HAP-1 (cell line): ENCODE measurements at regions not wholly inside any gene's neighbourhood (a gene's known extent, or its start where the extent isn't known, plus 50 kb on each side); places are given as distances from the start of the nearest gene placed in this dataset.
"Not testable (repeated sequence)": the region's sequence is repeated elsewhere in the genome, so short reads cannot be mapped to it uniquely, and the experiment has no call there.

ENCODE experiments used
- DNase-seq, 2 experiments: peaks; one replicate each; pipeline ENCODE4 v3.0.0-alpha.2; 2016 to 2020; ENCODE audit warnings: low spot score in 2 of 2
- H3K27me3 ChIP-seq: fragments of 250-450 bp; sonication (Bioruptor Pico); 2 replicates; pipeline ENCODE4 v1.5.1; 2020; ENCODE audit warnings: low read depth, mild to moderate bottlenecking, moderate library complexity
- H3K36me3 ChIP-seq: fragments of 250-450 bp; sonication (Bioruptor Pico); replicated peaks from 2 replicates; pipeline ENCODE4 v1.5.1; 2020; ENCODE audit warnings: mild to moderate bottlenecking
- H3K4me1 ChIP-seq: fragments of 250-450 bp; sonication (Bioruptor Pico); 2 replicates; pipeline ENCODE4 v1.5.1; 2020; ENCODE audit warnings: mild to moderate bottlenecking
- H3K4me3 ChIP-seq: fragments of 250-450 bp; sonication (Bioruptor Pico); 2 replicates; pipeline ENCODE4 v1.5.1; 2020; ENCODE audit warnings: mild to moderate bottlenecking, moderate library complexity
- H3K9me3 ChIP-seq: fragments of 250-450 bp; sonication (Bioruptor Pico); 2 replicates; pipeline ENCODE4 v1.5.1; 2020; ENCODE audit warnings: mild to moderate bottlenecking, moderate library complexity
- in situ Hi-C: fragments of 300-500 bp; cut with MboI; formaldehyde crosslinking; loops from 3 replicates; pipeline ENCODE4 v1.14.3; 2020; ENCODE audit warnings: low sequenced_read_pairs, inconsistent platforms, mixed read lengths

GRCh38 chr6:144657691-144658090, 372.6 kb downstream of the UTRN start:
- DNase-seq: peak; percentile 88
- peaks cover 69% of the 10 kb centered on the region for H3K4me1 ChIP-seq
- no peaks in the 10 kb centered on the region for H3K27me3 ChIP-seq
- H3K9me3 ChIP-seq: no peaks in the 10 kb centered on the region
- H3K4me3 ChIP-seq: no peak overlapping the region
- H3K36me3 ChIP-seq: no peaks in the 10 kb centered on the region
- in situ Hi-C loops: no loop called here

GRCh38 chr6:144659202-144660182, 374.4 kb downstream of the UTRN start:
- peak; percentile 86 for DNase-seq
- H3K9me3 ChIP-seq: no peaks in the 10 kb centered on the region
- H3K36me3 ChIP-seq: no peaks in the 10 kb centered on the region
- H3K27me3 ChIP-seq: no peaks in the 10 kb centered on the region
- peaks cover 67% of the 10 kb centered on the region for H3K4me1 ChIP-seq
- peak overlapping the region; percentile 44 for H3K4me3 ChIP-seq
- in situ Hi-C loops: no loop called here

DNA sequence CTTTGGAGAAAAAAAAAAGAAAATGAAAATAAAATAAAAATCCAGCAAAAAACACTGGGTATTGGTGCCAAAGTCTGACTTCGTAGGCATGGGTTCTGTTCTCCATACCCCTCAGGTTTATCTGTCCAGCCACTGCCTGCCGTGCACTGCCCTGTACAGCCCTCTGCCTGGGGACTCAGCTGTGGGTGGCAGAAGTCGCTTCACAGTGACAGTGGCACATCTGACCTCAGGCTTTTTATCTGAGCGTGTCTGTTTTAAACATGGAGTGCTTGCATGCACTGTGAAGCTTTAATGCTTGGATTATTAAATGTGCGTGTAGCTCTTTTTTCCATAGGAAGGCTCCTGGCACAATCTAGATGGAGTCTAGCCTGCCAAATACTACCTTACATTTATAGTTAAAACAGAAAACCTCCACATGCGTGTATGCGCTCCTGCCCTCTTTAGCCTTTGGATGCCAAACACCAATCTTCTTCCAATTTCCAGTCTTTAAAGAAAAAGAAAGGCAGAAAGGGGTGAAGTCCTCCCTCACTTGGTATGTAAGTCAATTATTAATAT, 375.5 kb downstream of the UTRN start:
- H3K4me3 ChIP-seq: peak overlapping the region; percentile 44
- H3K27me3 ChIP-seq: no peaks in the 10 kb centered on the region
- H3K4me1 ChIP-seq: peaks cover 65% of the 10 kb centered on the region
- H3K36me3 ChIP-seq: no peaks in the 10 kb centered on the region
- peak in 1 of 2 experiments; percentile 46 for DNase-seq
- in situ Hi-C loops: no loop called here
- H3K9me3 ChIP-seq: no peaks in the 10 kb centered on the region

- Histone ChIP-seq H3K4me1 (peaks cover 65% of the 10 kb centered on the region), H3K9me3 (no peaks in the 10 kb centered on the region), H3K36me3 (no peaks in the 10 kb centered on the region), H3K27me3 (no peaks in the 10 kb centered on the region), H3K4me3 (peak overlapping the region; percentile 44)
- in situ Hi-C loops: no loop called here
- peak; percentile 74 to 94 for DNase-seq
Measured at GRCh38 chr6:144661116-144661806, 376.1 kb downstream of the UTRN start.

DNA sequence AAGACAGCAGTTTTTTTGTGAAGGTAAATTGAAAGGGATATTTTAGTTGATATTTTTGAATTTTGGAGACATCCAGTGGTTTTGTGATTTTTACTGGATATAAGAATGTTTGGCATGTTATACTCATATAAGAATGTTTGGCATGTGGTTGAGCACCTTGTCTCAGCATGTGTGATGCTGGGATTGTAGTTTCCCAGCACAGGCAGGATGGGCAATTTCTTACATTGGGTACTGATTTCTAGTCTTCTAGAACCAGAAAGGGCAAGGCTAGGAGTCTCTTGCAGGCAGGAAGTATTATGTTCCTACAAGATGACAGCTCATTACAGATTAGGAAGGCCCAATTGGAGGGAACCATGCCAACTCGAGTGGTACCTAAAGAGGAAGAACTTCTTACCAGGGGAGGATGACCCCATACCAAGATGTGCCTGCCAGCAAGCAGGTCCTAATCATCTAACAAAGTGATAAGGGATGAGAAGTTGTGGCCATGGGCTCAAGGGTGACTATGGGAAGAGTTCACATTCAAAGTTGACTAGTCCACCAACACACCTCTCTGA, 377.8 kb downstream of the UTRN start:
- in situ Hi-C loops: no loop called here
- H3K4me3 ChIP-seq: peak overlapping the region; percentile 44
- no peak for DNase-seq
- no peaks in the 10 kb centered on the region for H3K9me3 ChIP-seq
- no peaks in the 10 kb centered on the region for H3K36me3 ChIP-seq
- H3K4me1 ChIP-seq: peaks cover 57% of the 10 kb centered on the region
- no peaks in the 10 kb centered on the region for H3K27me3 ChIP-seq

DNA sequence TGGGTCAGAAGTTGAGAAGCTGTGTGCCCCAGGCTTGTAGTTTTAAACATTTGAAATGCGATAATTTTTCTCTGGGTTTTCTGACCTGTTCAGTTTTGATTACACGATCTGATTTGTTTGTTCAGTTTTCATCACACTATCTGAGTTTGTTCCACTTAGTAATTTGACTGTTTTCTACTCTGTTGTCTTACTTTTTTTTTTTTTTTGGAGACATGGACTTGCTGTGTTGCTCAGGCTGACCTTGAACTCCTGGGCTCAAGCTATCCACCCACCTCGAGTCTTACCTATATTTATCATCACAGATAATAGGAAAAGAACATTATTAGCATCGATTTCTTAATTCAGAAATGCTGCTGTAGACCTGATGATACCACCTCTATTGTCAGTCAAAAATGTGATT, 379.1 kb downstream of the UTRN start:
- in situ Hi-C loops: no loop called here
- H3K36me3 ChIP-seq: no peaks in the 10 kb centered on the region
- no peak for DNase-seq
- H3K4me3 ChIP-seq: peak overlapping the region; percentile 44
- peaks cover 45% of the 10 kb centered on the region for H3K4me1 ChIP-seq
- no peaks in the 10 kb centered on the region for H3K27me3 ChIP-seq
- no peaks in the 10 kb centered on the region for H3K9me3 ChIP-seq

GRCh38 chr6:144664947-144665346, 379.8 kb downstream of the UTRN start:
- no peak for DNase-seq
- 0 out of 2 replicates have a peak, but pooled peaks cover under 1% of the 10 kb centered on the region for H3K9me3 ChIP-seq
- no peak overlapping the region for H3K4me3 ChIP-seq
- peaks cover 44% of the 10 kb centered on the region for H3K4me1 ChIP-seq
- no peaks in the 10 kb centered on the region for H3K27me3 ChIP-seq
- peaks cover 4% of the 10 kb centered on the region for H3K36me3 ChIP-seq
- in situ Hi-C loops: no loop called here

- DNase-seq: no peak
- peaks cover 41% of the 10 kb centered on the region for H3K4me1 ChIP-seq
- H3K27me3 ChIP-seq: no peaks in the 10 kb centered on the region
- H3K9me3 ChIP-seq: peaks cover 10% of the 10 kb centered on the region; the same call in 1 of the 2 replicates
- in situ Hi-C loops: no loop called here
- no peak overlapping the region for H3K4me3 ChIP-seq
- peaks cover 7% of the 10 kb centered on the region for H3K36me3 ChIP-seq
Measured at GRCh38 chr6:144665932-144666450, 380.9 kb downstream of the UTRN start.

DNA sequence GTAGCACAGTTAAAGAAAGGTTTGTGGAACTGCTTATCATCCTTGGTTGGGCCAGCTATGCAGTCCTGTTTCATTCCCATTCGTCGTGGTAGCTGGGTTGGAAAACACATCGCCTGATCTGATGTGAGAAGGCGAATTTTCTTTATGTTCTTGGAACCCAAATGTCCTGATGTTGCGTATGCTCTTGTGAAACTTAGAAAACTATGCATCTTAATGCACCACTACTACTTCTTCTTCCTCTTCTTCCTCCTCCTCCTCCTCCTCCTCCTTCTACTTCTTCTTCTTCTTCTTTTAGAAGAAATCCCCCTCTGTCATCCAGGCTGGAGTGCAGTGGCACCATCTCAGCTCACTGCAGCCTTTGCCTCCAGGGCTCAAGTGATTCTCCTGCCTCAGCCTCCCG, 381.6 kb downstream of the UTRN start:
- Histone ChIP-seq H3K9me3 (peaks cover 10% of the 10 kb centered on the region; the same call in 1 of the 2 replicates), H3K4me3 (no peak overlapping the region), H3K27me3 (no peaks in the 10 kb centered on the region), H3K36me3 (peaks cover 7% of the 10 kb centered on the region), H3K4me1 (peaks cover 41% of the 10 kb centered on the region)
- DNase-seq: no peak
- in situ Hi-C loops: no loop called here

- Histone ChIP-seq H3K4me3 (no peak overlapping the region), H3K27me3 (no peaks in the 10 kb centered on the region), H3K9me3 (peaks cover 10% of the 10 kb centered on the region; the same call in 1 of the 2 replicates), H3K4me1 (peaks cover 36% of the 10 kb centered on the region), H3K36me3 (peaks cover 7% of the 10 kb centered on the region)
- in situ Hi-C loops: no loop called here
- no peak for DNase-seq
Measured at GRCh38 chr6:144667532-144668503, 382.7 kb downstream of the UTRN start.

- in situ Hi-C loops: not testable (repeated sequence)
Measured at GRCh38 chr6:144670259-144670658, 385.1 kb downstream of the UTRN start.

DNA sequence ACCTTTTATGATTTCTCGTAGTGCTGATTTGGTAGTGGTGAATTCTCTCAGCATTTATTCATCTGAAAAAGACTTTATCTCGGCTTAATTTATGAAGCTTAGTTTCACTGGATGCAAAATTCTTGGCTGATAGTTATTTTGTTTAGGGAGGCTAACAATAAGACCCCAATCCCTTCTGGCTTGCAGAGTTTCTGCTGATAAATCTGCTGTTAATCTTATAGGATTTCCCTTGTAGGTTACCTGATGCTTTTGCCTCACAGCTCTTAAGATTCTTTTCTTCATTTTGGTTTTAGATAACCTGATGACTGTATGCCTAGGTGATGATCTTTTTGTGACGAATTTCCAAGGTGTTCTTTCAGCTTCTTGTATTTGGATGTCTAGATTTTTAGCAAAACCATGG, 388.7 kb downstream of the UTRN start:
- no peaks in the 10 kb centered on the region for H3K4me1 ChIP-seq
- peaks cover 12% of the 10 kb centered on the region for H3K9me3 ChIP-seq
- H3K4me3 ChIP-seq: no peak overlapping the region
- DNase-seq: no peak
- no peaks in the 10 kb centered on the region for H3K27me3 ChIP-seq
- in situ Hi-C loops: no loop called here
- H3K36me3 ChIP-seq: peaks cover 10% of the 10 kb centered on the region

More at GRCh38 chr6:144670259-144670658, 385.1 kb downstream of the UTRN start:
- Histone ChIP-seq H3K9me3 (peaks cover 12% of the 10 kb centered on the region), H3K36me3 (peaks cover 10% of the 10 kb centered on the region), H3K4me1 (peaks cover 18% of the 10 kb centered on the region)
- not testable (repeated sequence) for H3K27me3 ChIP-seq, H3K4me3 ChIP-seq, DNase-seq
